Jurkat, Clone E6-1 (cell line): ENCODE measurements at regions not wholly inside any gene's neighbourhood (a gene's known extent, or its start where the extent isn't known, plus 50 kb on each side); places are given as distances from the start of the nearest gene placed in this dataset.
"Not testable (repeated sequence)": the region's sequence is repeated elsewhere in the genome, so short reads cannot be mapped to it uniquely, and the experiment has no call there.

ENCODE experiments used
- DNase-seq: peaks from one replicate; pipeline ENCODE4 v3.0.0-alpha.2; 2011; ENCODE audit warnings: low read depth, low spot score
- H3K4me3 ChIP-seq: 2 replicates; pipeline ENCODE4 v1.5.1; 2011; ENCODE audit warnings: mild to moderate bottlenecking, low read length, control low read depth, moderate library complexity

DNA sequence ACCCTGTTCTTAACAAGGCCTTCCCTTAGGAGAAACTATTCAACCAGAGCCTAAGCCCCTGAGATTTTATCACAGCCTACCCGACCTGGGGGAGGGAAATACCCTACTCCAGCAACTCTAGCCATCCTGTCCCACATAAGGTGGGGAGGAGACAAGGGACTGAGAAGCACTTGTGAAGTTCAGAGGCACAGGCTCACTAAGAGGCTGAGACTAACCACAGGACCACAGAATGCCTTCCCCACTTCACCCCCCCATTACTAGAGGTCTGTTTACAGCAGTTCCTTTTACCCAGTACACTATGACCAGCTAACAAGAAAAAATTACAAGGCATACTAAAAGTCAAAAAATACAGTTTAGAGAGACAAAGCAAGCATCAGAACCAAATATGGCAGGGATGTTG, 86.8 kb downstream of the TEX35 start:
- DNase-seq = peak; percentile 0
- H3K4me3 ChIP-seq = no peak overlapping the region

- no peak for DNase-seq
- no peak overlapping the region for H3K4me3 ChIP-seq
These were observed 91.0 kb downstream of the TEX35 start for GRCh38 chr1:178603926-178604325.

- DNase-seq = no peak
- no peak overlapping the region for H3K4me3 ChIP-seq
These were observed 93.9 kb downstream of the TEX35 start for GRCh38 chr1:178606839-178607238.

GRCh38 chr1:178607718-178608408, 95.0 kb downstream of the TEX35 start:
- H3K4me3 ChIP-seq = no peak overlapping the region
- DNase-seq = no peak

GRCh38 chr1:178609015-178609414, 96.1 kb downstream of the TEX35 start:
- DNase-seq = no peak
- no peak overlapping the region for H3K4me3 ChIP-seq

GRCh38 chr1:178610690-178611410, 97.9 kb downstream of the TEX35 start:
- not testable (repeated sequence) for DNase-seq, H3K4me3 ChIP-seq

DNA sequence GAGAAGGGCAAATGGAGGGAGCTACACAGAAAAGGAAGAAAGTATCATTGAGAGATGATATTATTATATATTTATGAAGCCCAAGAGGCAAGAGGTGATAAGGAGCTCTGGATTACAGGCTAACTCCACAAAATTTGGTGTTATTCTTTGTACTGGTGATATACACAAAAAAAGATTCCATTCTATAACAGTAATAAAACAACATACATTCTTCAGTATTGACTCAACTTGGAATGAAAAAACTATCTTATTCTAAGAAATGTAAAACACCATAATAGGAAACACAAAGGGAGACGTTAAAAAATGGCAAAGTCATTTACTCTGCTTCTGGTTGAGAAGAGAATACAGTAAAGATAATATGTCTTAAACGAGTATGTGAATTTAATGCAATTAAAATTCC, 99.4 kb downstream of the TEX35 start:
- DNase-seq = no peak

DNA sequence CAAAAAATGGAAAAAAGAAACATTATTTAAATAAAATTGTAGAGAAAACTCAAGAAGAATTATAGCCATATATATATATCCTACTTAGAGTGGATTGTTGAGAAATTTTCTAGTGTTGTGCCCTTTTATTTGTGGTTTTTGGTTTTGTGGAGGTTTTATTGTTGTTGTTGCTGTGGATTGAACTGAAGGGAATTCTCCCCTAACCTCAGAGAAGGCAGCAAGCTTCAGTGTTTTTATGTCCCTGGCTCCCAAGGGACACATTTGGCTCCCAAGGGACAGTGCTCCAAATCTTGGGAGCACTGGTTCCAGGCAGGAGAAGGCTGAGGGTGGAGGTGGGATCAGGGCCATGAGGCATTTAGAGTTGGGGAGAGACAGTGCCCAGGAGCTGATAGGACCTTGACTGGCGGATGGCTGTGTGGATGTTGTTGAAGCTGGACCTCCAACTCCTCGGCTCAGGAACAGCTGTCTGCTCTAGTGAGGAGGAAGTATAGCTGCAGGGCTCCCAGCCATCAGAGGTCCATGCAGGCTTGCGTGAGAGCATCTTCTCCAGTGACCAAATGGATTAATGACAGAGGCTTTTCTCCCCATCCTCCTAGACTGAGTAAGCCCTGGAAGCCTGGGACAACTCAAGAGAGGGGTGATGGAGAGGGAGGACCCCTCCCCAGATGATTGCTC, 100.5 kb downstream of the TEX35 start:
- DNase-seq = no peak
- H3K4me3 ChIP-seq = no peak overlapping the region

More for the DNA sequence above, 99.4 kb downstream of the TEX35 start:
- H3K4me3 ChIP-seq = no peak overlapping the region

DNA sequence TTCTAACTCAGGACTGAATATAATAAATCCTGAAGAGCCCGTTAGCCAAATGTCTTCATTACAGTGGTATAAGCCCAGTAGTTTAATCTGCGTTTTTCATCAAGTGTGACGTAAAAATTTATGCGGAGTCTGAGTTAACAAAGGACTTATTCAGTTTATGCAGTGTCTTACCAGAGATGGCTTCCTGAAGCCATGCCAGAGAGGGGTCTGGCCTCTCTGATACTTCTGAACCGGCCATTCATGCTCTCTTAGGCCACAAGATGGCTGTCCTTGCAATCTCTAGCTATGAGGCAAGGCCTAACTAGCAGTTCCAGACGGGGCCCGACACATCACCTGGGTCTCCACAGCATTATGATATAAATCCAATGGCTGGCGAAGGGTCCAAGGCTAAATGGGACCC, 101.4 kb downstream of the TEX35 start:
- no peak overlapping the region for H3K4me3 ChIP-seq
- no peak for DNase-seq

DNA sequence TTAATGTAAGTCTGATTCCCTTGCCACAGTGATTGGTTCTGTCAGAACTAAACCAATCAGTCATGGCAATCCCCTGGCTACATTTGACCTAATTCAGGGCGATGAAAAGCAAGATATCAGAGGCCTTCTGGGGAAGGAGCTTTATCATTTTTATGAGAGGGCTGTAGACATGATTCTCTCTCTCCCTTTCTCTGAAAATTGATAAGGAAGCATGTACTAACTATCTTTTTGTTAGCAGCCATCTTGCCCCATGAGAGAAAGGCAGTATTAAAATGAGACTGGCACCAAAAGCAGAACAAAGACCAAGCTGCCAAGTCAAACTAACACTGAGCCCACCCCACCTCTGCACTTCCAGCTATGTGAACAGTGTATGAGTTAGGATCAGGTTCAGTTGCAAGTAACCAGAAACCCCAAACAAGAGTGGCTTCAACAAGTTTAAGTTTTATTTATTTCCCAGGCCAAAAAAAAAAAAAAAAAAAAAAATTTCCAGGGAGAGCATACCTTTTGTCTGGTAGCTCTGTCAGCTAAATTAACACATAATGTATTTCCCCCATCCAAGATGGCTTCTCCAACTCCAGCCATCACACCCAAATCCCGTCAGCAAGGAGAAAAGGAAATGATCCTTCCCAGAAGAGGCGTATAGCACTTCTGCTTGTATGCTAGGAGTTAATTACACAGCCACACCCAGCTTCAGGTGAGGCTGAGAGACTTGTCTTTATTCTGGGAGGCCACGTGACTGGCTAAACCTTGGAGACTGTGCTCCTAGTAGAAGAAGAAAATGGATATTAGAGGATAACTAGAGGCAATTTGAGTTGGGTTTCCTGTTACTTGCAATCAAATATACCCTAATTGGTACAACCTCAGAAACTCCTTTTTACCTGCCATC, 105.8 kb upstream of the RALGPS2 start:
- no peak for DNase-seq

DNA sequence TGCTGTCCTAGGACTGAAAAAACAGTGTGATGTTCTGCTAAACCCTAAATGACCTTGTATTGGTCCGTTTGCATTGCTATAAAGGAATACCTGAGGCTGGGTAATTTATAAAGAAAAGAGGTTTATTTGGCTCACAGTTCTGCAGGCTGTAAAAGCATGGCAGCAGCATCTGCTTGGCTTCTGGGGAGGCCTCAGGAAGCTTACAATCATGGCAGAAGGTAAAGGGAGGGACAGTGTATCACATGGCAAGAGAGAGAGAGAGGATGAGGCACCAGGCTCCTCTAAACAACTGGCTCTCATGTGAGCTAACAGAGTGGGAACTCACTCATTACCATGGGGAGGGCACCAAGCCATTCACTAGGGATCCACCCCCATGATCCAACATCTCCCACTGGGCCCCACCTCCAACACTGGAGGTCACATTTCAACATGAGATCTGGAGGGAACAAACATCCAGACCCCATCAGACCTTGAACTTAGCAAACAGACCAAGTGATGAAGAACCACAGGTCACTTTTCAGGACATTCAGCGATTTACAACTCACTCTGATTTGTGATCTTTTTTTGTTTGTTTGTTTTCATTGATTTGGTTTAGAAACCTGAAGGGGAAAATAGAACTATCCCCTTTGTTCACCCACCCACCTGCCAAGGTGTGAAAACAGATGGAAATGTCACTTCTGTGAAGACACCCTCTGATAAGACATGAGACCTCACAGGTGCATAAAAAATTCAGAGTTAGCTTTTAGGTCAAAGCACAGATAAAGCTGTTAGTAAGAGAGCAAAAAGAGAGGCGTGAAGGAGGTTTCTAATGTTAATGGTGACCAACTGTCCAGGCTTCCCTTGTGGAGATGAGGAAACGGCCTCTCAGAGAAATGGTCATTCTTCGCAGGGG, 104.2 kb upstream of the RALGPS2 start:
- H3K4me3 ChIP-seq = no peak overlapping the region
- DNase-seq = no peak

More for the DNA sequence above, 105.8 kb upstream of the RALGPS2 start:
- no peak overlapping the region for H3K4me3 ChIP-seq

DNA sequence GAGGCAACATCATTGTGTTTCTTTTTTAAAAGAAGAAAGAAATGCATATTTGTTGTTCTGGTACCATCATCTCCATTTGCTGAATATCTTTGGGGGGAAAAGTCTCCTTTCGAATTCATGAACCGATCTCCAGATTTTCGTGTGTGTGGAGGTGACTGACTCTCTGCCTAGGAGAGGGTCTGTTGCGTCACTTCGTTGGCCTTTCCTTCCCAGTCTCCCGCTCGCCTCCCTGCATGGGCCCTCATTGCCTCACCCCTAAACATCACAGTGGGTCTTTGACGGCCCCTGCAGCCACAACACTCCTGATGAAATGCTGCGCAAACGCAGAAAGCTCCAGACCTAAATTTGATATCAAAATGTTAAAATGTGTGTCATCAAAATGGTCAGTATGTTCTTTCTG, 103.2 kb upstream of the RALGPS2 start:
- H3K4me3 ChIP-seq = no peak overlapping the region
- no peak for DNase-seq

DNA sequence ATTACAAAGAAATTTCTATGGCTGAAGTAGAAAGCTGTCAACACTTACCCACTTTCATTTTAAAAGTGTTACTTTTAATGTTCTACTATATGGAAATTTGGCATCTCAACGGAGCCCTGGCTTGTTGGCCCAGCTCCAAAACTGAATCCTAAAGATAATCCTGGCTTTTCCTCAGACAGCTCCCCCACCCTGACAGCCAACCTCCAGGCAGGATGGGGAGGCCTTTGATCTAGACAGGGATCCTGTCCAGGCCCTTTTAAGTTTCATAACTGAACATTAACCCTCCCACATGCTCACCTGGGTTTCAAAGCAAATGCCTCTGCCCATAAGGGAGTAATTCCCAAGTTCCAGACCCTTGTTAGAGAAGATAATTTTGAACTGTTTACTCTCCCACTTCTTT, 99.3 kb upstream of the RALGPS2 start:
- no peak for DNase-seq
- H3K4me3 ChIP-seq = no peak overlapping the region

DNA sequence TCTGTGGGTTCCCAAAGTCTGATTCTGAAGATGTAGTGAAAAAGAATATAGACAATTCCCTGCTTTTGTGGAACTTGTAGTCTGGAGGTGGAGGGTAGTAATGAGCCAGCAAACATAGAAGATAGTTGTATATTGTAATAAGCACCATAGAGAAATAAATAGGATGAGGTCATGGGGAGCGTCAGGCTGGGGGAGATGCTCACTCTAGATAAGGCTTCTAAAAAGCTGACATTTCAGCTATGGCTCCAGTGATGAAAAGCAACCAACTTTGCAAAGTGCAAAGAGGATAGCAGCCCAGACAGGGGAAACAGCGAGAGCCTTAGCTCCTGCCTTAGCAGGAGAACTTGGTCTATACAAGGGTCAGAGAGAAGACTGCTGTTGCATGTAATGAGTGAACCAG, 98.0 kb upstream of the RALGPS2 start:
- DNase-seq = no peak

GRCh38 chr1:178628637-178629251, 96.3 kb upstream of the RALGPS2 start:
- no peak overlapping the region for H3K4me3 ChIP-seq
- DNase-seq = no peak

More for the DNA sequence above, 98.0 kb upstream of the RALGPS2 start:
- H3K4me3 ChIP-seq = no peak overlapping the region

GRCh38 chr1:178629252-178630154, 95.5 kb upstream of the RALGPS2 start:
- no peak for DNase-seq
- H3K4me3 ChIP-seq = no peak overlapping the region

GRCh38 chr1:178630417-178630816, 94.6 kb upstream of the RALGPS2 start:
- no peak for DNase-seq
- H3K4me3 ChIP-seq = no peak overlapping the region
